PC-3 (cell line): ENCODE measurements at regions not wholly inside any gene's neighbourhood (a gene's known extent, or its start where the extent isn't known, plus 50 kb on each side); places are given as distances from the start of the nearest gene placed in this dataset.

Experiments used
- ATAC-seq: fragments of 200-7000 bp; cut with Tn5 transposase; 2 replicates; pipeline ENCODE4 v1.9.1; 2020; ENCODE audit warnings: mild to moderate bottlenecking, moderate library complexity
- BruUV-seq: library from RNA; stranded (reverse); fragments of 400-500 nt; replicated peaks from 2 replicates; lab custom pipeline; 2021; lab: Mats Ljungman, UMichigan
- CTCF ChIA-PET: fragments of 300-600 bp; sonication (Branson Sonifier 250); formaldehyde crosslinking; loops from one replicate; lab custom pipeline; 2022; ENCODE audit warnings: antibody characterized with exemption; lab: Charles Lee
- POLR2A ChIA-PET: fragments of 300-600 bp; sonication (Branson Sonifier 250); formaldehyde crosslinking; loops from one replicate; lab custom pipeline; 2022; ENCODE audit warnings: antibody characterized with exemption; ENCODE audit not compliant: unreplicated experiment; lab: Charles Lee
- DNase-seq: peaks from one replicate; pipeline ENCODE4 v3.0.0-alpha.2; 2015
- H2AFZ ChIP-seq: fragments of 300-600 bp; sonication (generic); 2 replicates; pipeline ENCODE4 v1.6.0; 2016; ENCODE audit warnings: antibody characterized with exemption, low read length
- H3F3A ChIP-seq: fragments of 300-600 bp; sonication (generic); one replicate; pipeline ENCODE4 v1.6.0; 2017; ENCODE audit warnings: antibody characterized with exemption, low read length, control low read depth, mild to moderate bottlenecking; ENCODE audit not compliant: unreplicated experiment
- H3K27ac ChIP-seq: fragments of 300-600 bp; sonication (generic); 2 replicates; pipeline ENCODE4 v1.5.1; 2016; ENCODE audit warnings: mild to moderate bottlenecking, low read length
- H3K27me3 ChIP-seq: fragments of 300-600 bp; sonication (generic); 2 replicates; pipeline ENCODE4 v1.6.1; 2016; ENCODE audit warnings: low read length, mixed read lengths
- H3K36me3 ChIP-seq: fragments of 300-600 bp; sonication (generic); 2 replicates; pipeline ENCODE4 v1.6.1; 2016; ENCODE audit warnings: low read depth, mixed run types, low read length, mixed read lengths
- H3K4me1 ChIP-seq: fragments of 300-600 bp; sonication (generic); 2 replicates; pipeline ENCODE4 v1.5.1; 2016; ENCODE audit warnings: low read length; ENCODE audit not compliant: insufficient read depth
- H3K4me2 ChIP-seq: fragments of 300-600 bp; sonication (generic); 2 replicates; pipeline ENCODE4 v1.6.0; 2016; ENCODE audit warnings: low read length
- H3K4me3 ChIP-seq: fragments of 300-600 bp; sonication (generic); 2 replicates; pipeline ENCODE4 v1.5.1; 2016; ENCODE audit warnings: mild to moderate bottlenecking, low read length, mixed read lengths
- H3K79me2 ChIP-seq: fragments of 300-600 bp; sonication (generic); 2 replicates; pipeline ENCODE4 v1.6.1; 2017; ENCODE audit warnings: low read length, mixed read lengths
- H3K9ac ChIP-seq: fragments of 300-600 bp; sonication (generic); 2 replicates; pipeline ENCODE4 v1.6.0; 2016; ENCODE audit warnings: mild to moderate bottlenecking, low read length
- H3K9me2 ChIP-seq: fragments of 300-600 bp; sonication (generic); replicated peaks from 2 replicates; pipeline ENCODE4 v1.6.1; 2016; ENCODE audit warnings: mixed run types, low read length, mixed read lengths
- H3K9me3 ChIP-seq: fragments of 300-600 bp; sonication (generic); 2 replicates; pipeline ENCODE4 v1.6.1; 2016; ENCODE audit warnings: low read length, mixed read lengths
- H4K20me1 ChIP-seq: fragments of 300-600 bp; sonication (generic); 2 replicates; pipeline ENCODE4 v1.6.1; 2016; ENCODE audit warnings: low read length, mixed read lengths
- EZH2 ChIP-seq: fragments of 300-600 bp; sonication (generic); IDR thresholded peaks from one replicate; pipeline ENCODE4 v1.6.1; 2017; ENCODE audit warnings: antibody characterized with exemption, mild to moderate bottlenecking, low read length; ENCODE audit not compliant: unreplicated experiment
- EZH2phosphoT487 ChIP-seq: fragments of 300-600 bp; sonication (generic); IDR thresholded peaks from 2 replicates; pipeline ENCODE4 v1.6.1; 2018; ENCODE audit warnings: mild to moderate bottlenecking, antibody characterized with exemption, low read length, borderline replicate concordance
- intact Hi-C: fragments of 100-400 bp; cut with micrococcal nuclease; formaldehyde crosslinking; loops from 2 replicates; pipeline ENCODE4 v1.9.0; 2023
- TF ChIP-seq, protein P1 (sequence below): fragments of 300-600 bp; sonication (generic); conservative IDR thresholded peaks from 2 replicates; pipeline ENCODE4 v1.5.1; 2017; ENCODE audit warnings: antibody characterized with exemption, low read depth, mild to moderate bottlenecking, low read length

DNA sequence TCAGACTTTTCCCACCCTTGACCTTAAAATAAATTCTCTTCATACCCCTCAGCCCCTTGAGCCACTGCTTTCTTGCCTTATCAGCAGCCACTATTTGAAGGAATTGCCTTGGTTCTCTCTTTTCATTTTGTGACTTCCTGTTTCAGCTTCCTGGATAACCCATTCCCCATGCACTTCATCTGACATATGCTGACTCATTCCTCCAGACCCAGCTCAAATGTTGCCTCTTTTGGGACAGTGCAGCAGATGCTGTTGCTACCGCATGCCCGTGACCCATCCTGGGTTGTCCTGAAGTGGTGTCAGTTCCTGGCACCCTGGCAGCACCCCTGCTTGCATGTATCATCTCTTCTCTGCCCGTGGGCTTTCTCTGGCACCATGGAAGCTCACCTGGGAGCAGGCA is 496.1 kb downstream of the PTPRU start:
- Histone ChIP-seq H3K9me3 (no peaks in the 10 kb centered on the region), H2AFZ (no peak overlapping the region), H3K4me2 (no peak overlapping the region), H3K9ac (no peak overlapping the region), H3K27me3 (no peaks in the 10 kb centered on the region), H3K9me2 (no peaks in the 10 kb centered on the region), H3K36me3 (no peaks in the 10 kb centered on the region), H3K4me1 (no peaks in the 10 kb centered on the region), H4K20me1 (no peaks in the 10 kb centered on the region), H3K79me2 (no peaks in the 10 kb centered on the region), H3F3A (no peaks in the 10 kb centered on the region), H3K27ac (no peak overlapping the region), H3K4me3 (no peak overlapping the region)
- no peak for ATAC-seq
- TF ChIP-seq EZH2 (no peak), EZH2phosphoT487 (no peak)
- TF ChIP-seq, protein P1, sequence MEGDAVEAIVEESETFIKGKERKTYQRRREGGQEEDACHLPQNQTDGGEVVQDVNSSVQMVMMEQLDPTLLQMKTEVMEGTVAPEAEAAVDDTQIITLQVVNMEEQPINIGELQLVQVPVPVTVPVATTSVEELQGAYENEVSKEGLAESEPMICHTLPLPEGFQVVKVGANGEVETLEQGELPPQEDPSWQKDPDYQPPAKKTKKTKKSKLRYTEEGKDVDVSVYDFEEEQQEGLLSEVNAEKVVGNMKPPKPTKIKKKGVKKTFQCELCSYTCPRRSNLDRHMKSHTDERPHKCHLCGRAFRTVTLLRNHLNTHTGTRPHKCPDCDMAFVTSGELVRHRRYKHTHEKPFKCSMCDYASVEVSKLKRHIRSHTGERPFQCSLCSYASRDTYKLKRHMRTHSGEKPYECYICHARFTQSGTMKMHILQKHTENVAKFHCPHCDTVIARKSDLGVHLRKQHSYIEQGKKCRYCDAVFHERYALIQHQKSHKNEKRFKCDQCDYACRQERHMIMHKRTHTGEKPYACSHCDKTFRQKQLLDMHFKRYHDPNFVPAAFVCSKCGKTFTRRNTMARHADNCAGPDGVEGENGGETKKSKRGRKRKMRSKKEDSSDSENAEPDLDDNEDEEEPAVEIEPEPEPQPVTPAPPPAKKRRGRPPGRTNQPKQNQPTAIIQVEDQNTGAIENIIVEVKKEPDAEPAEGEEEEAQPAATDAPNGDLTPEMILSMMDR = no peak
- intact Hi-C loops = no loop called here
- no peak for DNase-seq
- ChIA-PET POLR2A (no interaction called here), CTCF (no interaction called here)
- no TSS peak for BruUV-seq

DNA sequence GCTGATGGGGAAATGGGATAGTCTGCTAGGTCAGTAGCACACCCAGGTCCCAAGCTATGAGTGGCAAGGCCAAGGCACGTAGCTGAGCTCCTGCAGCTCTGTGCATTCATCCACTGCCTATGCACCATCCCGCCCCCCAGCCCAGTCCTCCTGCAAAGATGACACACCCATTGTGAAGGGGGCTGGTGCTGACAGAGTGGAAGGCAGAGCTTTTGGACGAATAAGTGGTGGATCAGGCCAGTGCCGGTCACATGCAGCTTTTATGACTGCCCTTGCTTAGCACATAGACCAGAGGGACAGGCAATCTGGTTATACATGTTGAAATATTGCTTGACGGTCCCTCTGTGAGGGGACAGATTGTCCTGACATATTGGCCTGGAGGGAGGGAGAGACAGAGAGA is 494.3 kb downstream of the PTPRU start:
- Histone ChIP-seq H3K79me2 (no peaks in the 10 kb centered on the region), H2AFZ (no peak overlapping the region), H3K36me3 (no peaks in the 10 kb centered on the region), H3K9me3 (no peaks in the 10 kb centered on the region), H3K4me1 (no peaks in the 10 kb centered on the region), H3K4me2 (no peak overlapping the region), H4K20me1 (no peaks in the 10 kb centered on the region), H3F3A (no peaks in the 10 kb centered on the region), H3K27me3 (no peaks in the 10 kb centered on the region), H3K9ac (no peak overlapping the region), H3K4me3 (no peak overlapping the region), H3K9me2 (no peaks in the 10 kb centered on the region), H3K27ac (no peak overlapping the region)
- CTCF ChIA-PET = no interaction called here
- no TSS peak for BruUV-seq
- POLR2A ChIA-PET = no interaction called here
- DNase-seq (no peak), ATAC-seq (no peak)
- intact Hi-C loops = no loop called here
- no peak for TF ChIP-seq EZH2
- TF ChIP-seq, protein P1 = no peak
- no peak for TF ChIP-seq EZH2phosphoT487

DNA sequence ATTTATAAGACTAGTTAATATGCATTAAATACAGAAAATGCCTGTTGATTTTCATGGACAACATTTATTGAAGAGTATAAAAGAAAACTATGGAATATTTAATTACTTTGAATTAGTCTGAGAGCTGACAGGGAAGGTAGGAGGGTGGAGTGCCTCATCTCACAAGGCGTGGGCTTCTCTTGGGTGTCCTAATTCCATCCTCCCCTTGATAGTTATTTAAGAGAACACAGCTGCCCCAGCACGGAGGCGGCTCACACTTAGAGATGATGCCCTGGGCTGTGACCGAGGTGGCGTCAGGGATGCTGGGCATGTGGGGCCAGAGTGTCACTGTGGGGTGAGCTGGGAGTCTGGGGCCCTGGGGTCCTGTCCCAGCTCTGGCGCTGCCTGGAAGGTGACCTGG is 493.0 kb downstream of the PTPRU start:
- intact Hi-C loops = no loop called here
- no peak for ATAC-seq
- no peak for DNase-seq
- H3K9me3 ChIP-seq = no peaks in the 10 kb centered on the region
- BruUV-seq = no TSS peak
- no peak overlapping the region for H3K9ac ChIP-seq
- H3K27me3 ChIP-seq = no peaks in the 10 kb centered on the region
- no peak overlapping the region for H3K27ac ChIP-seq
- H3K9me2 ChIP-seq = no peaks in the 10 kb centered on the region
- no peak overlapping the region for H3K4me3 ChIP-seq
- ChIA-PET POLR2A (no interaction called here), CTCF (no interaction called here)
- no peaks in the 10 kb centered on the region for H3K79me2 ChIP-seq
- no peak for TF ChIP-seq EZH2
- TF ChIP-seq, protein P1 = no peak
- no peak for TF ChIP-seq EZH2phosphoT487
- no peaks in the 10 kb centered on the region for H3K4me1 ChIP-seq
- no peaks in the 10 kb centered on the region for H3F3A ChIP-seq
- no peak overlapping the region for H3K4me2 ChIP-seq
- no peak overlapping the region for H2AFZ ChIP-seq
- no peaks in the 10 kb centered on the region for H3K36me3 ChIP-seq
- H4K20me1 ChIP-seq = no peaks in the 10 kb centered on the region
